ENCODE measurements at regions not wholly inside any gene's neighbourhood (a gene's known extent, or its start where the extent isn't known, plus 50 kb on each side); places are given as distances from the start of the nearest gene placed in this dataset.

GRCh38 chr7:25789701-25790640 is 362.0 kb upstream of the NFE2L3 start:
- DNase-seq: no peak

- DNase-seq: no peak
Observed at GRCh38 chr7:25790963-25791362, 361.0 kb upstream of the NFE2L3 start.

- peak; percentile 1 to 22 (median 11) for DNase-seq
Observed at GRCh38 chr7:25792586-25792985, 359.4 kb upstream of the NFE2L3 start.

GRCh38 chr7:25795824-25796235 is 356.2 kb upstream of the NFE2L3 start:
- no peak for DNase-seq

- DNase-seq: no peak
Observed at GRCh38 chr7:25798344-25798743, 353.7 kb upstream of the NFE2L3 start.

GRCh38 chr7:25801214-25801613 is 350.8 kb upstream of the NFE2L3 start:
- no peak for DNase-seq

- DNase-seq: no peak
Observed at GRCh38 chr7:25802057-25802456, 349.9 kb upstream of the NFE2L3 start.

GRCh38 chr7:25802473-25802872 is 349.5 kb upstream of the NFE2L3 start:
- no peak for DNase-seq

GRCh38 chr7:25803117-25803887 is 348.7 kb upstream of the NFE2L3 start:
- no peak for DNase-seq

- no peak for DNase-seq
Observed at GRCh38 chr7:25804154-25804553, 347.8 kb upstream of the NFE2L3 start.

GRCh38 chr7:25805027-25805687 is 346.8 kb upstream of the NFE2L3 start:
- no peak for DNase-seq

GRCh38 chr7:25807086-25807611 is 344.8 kb upstream of the NFE2L3 start:
- DNase-seq: no peak

- DNase-seq: no peak
Observed at GRCh38 chr7:25809441-25809840, 342.6 kb upstream of the NFE2L3 start.

GRCh38 chr7:25812086-25812850 is 339.7 kb upstream of the NFE2L3 start:
- no peak for DNase-seq

GRCh38 chr7:25813381-25813780 is 338.6 kb upstream of the NFE2L3 start:
- no peak for DNase-seq

GRCh38 chr7:25815711-25816110 is 336.3 kb upstream of the NFE2L3 start:
- no peak for DNase-seq

- DNase-seq: peak in 2 of 4 experiments; percentile 3 to 13
Observed at GRCh38 chr7:25820432-25821040, 331.5 kb upstream of the NFE2L3 start.

GRCh38 chr7:25821225-25821624 is 330.8 kb upstream of the NFE2L3 start:
- DNase-seq: no peak

GRCh38 chr7:25822823-25823222 is 329.2 kb upstream of the NFE2L3 start:
- DNase-seq: no peak

- DNase-seq: no peak
Observed at GRCh38 chr7:25823571-25823970, 328.4 kb upstream of the NFE2L3 start.

GRCh38 chr7:25828468-25828867 is 323.5 kb upstream of the NFE2L3 start:
- no peak for DNase-seq

- no peak for DNase-seq
Observed at GRCh38 chr7:25829663-25830062, 322.3 kb upstream of the NFE2L3 start.

Measured in suppressor macrophage (primary cell).